OCI-LY3 (cell line): ENCODE measurements at regions not wholly inside any gene's neighbourhood (a gene's known extent, or its start where the extent isn't known, plus 50 kb on each side); places are given as distances from the start of the nearest gene placed in this dataset.

Source experiments
- H2AFZ ChIP-seq: fragments of 200-600, 300-600 bp; shearing (Covaris generic); 2 replicates; pipeline ENCODE4 v1.6.0; 2014; ENCODE audit warnings: antibody characterized with exemption, low read depth, low read length
- H3K27ac ChIP-seq: fragments of 200-600, 300-600 bp; sonication (generic); 2 replicates; pipeline ENCODE4 v1.5.1; 2014; ENCODE audit warnings: mild to moderate bottlenecking, low read length, moderate library complexity, mixed read lengths
- H3K27me3 ChIP-seq: fragments of 200-600, 300-600 bp; sonication (generic); 2 replicates; pipeline ENCODE4 v1.6.1; 2014; ENCODE audit warnings: low read depth, low read length, mixed read lengths
- H3K36me3 ChIP-seq: fragments of 200-600, 300-600 bp; sonication (generic); replicated peaks from 2 replicates; pipeline ENCODE3; 2014; ENCODE audit warnings: low read depth, low read length, mixed read lengths
- H3K4me1 ChIP-seq: fragments of 300-600, 200-600 bp; sonication (generic); 2 replicates; pipeline ENCODE4 v1.6.1; 2014; ENCODE audit warnings: low read length, mixed read lengths
- H3K4me2 ChIP-seq: fragments of 200-600, 300-600 bp; sonication (generic); 2 replicates; pipeline ENCODE4 v1.6.1; 2014; ENCODE audit warnings: low read length, mixed read lengths
- H3K4me3 ChIP-seq: fragments of 300-600, 200-600 bp; sonication (generic); 2 replicates; pipeline ENCODE4 v1.5.1; 2014; ENCODE audit warnings: antibody characterized with exemption, mild to moderate bottlenecking, low read length, moderate library complexity
- H3K79me2 ChIP-seq: fragments of 300-600, 200-600 bp; shearing (Covaris generic); 2 replicates; pipeline ENCODE4 v1.6.1; 2014; ENCODE audit warnings: mild to moderate bottlenecking, low read length, mixed read lengths
- H3K9ac ChIP-seq: fragments of 300-600, 200-600 bp; shearing (Covaris generic); 2 replicates; pipeline ENCODE4 v1.6.0; 2014; ENCODE audit warnings: mild to moderate bottlenecking, low read length, moderate library complexity
- H3K9me3 ChIP-seq: fragments of 200-600, 300-600 bp; shearing (Covaris generic); 2 replicates; pipeline ENCODE4 v1.6.1; 2014; ENCODE audit warnings: low read length, mixed read lengths; ENCODE audit not compliant: insufficient read depth
- H4K20me1 ChIP-seq: fragments of 200-600, 300-600 bp; sonication (generic); 2 replicates; pipeline ENCODE4 v1.6.1; 2016; ENCODE audit warnings: low read length, mixed read lengths; ENCODE audit not compliant: insufficient read depth
- CTCF ChIP-seq: fragments of 200-600, 300-600 bp; sonication (generic); IDR thresholded peaks from 2 replicates; pipeline ENCODE4 v1.5.1; 2014; ENCODE audit warnings: antibody characterized with exemption, low read length, low read depth
- EZH2phosphoT487 ChIP-seq: fragments of 200-600 bp; shearing (Covaris generic); IDR thresholded peaks from 2 replicates; pipeline ENCODE4 v1.6.1; 2018; ENCODE audit warnings: antibody characterized with exemption, mixed run types, low read depth

GRCh38 chr13:22517544-22517943 lies 663.2 kb upstream of the SGCG start:
- no peak overlapping the region for H3K4me2 ChIP-seq

GRCh38 chr13:22536851-22537250 lies 643.9 kb upstream of the SGCG start:
- no peaks in the 10 kb centered on the region for H3K79me2 ChIP-seq
- H2AFZ ChIP-seq: no peak overlapping the region
- no peaks in the 10 kb centered on the region for H4K20me1 ChIP-seq

More at GRCh38 chr13:22517544-22517943, 663.2 kb upstream of the SGCG start:
- Histone ChIP-seq H4K20me1 (no peaks in the 10 kb centered on the region), H3K9me3 (no peaks in the 10 kb centered on the region), H3K4me3 (no peak overlapping the region), H3K9ac (no peak overlapping the region), H3K79me2 (no peaks in the 10 kb centered on the region), H3K27me3 (no peaks in the 10 kb centered on the region), H3K36me3 (no peaks in the 10 kb centered on the region), H2AFZ (no peak overlapping the region), H3K4me1 (no peaks in the 10 kb centered on the region), H3K27ac (no peak overlapping the region)
- no peak for TF ChIP-seq EZH2phosphoT487

GRCh38 chr13:22538400-22538799 lies 642.4 kb upstream of the SGCG start:
- Histone ChIP-seq H3K4me1 (no peaks in the 10 kb centered on the region), H3K36me3 (no peaks in the 10 kb centered on the region), H3K9me3 (0 out of 2 replicates have a peak, but pooled peaks cover 3% of the 10 kb centered on the region), H3K27ac (no peak overlapping the region), H3K27me3 (no peaks in the 10 kb centered on the region), H3K9ac (no peak overlapping the region), H3K4me3 (no peak overlapping the region), H3K79me2 (no peaks in the 10 kb centered on the region), H3K4me2 (no peak overlapping the region), H4K20me1 (no peaks in the 10 kb centered on the region), H2AFZ (no peak overlapping the region)
- TF ChIP-seq EZH2phosphoT487 (no peak), CTCF (no peak)

More at GRCh38 chr13:22536851-22537250, 643.9 kb upstream of the SGCG start:
- H3K4me2 ChIP-seq: no peak overlapping the region
- H3K27me3 ChIP-seq: no peaks in the 10 kb centered on the region
- no peaks in the 10 kb centered on the region for H3K36me3 ChIP-seq
- H3K9ac ChIP-seq: no peak overlapping the region
- no peak for TF ChIP-seq CTCF
- TF ChIP-seq EZH2phosphoT487: no peak
- H3K4me1 ChIP-seq: no peaks in the 10 kb centered on the region
- 0 out of 2 replicates have a peak, but pooled peaks cover 3% of the 10 kb centered on the region for H3K9me3 ChIP-seq
- no peak overlapping the region for H3K27ac ChIP-seq
- no peak overlapping the region for H3K4me3 ChIP-seq

GRCh38 chr13:22549126-22549525 lies 631.7 kb upstream of the SGCG start:
- TF ChIP-seq CTCF (no peak), EZH2phosphoT487 (no peak)
- Histone ChIP-seq H3K27ac (no peak overlapping the region), H3K4me1 (no peaks in the 10 kb centered on the region), H4K20me1 (no peaks in the 10 kb centered on the region), H3K79me2 (no peaks in the 10 kb centered on the region), H3K4me2 (no peak overlapping the region), H3K9ac (no peak overlapping the region), H2AFZ (no peak overlapping the region), H3K36me3 (no peaks in the 10 kb centered on the region), H3K4me3 (no peak overlapping the region), H3K9me3 (0 out of 2 replicates have a peak, but pooled peaks cover 8% of the 10 kb centered on the region), H3K27me3 (no peaks in the 10 kb centered on the region)

DNA sequence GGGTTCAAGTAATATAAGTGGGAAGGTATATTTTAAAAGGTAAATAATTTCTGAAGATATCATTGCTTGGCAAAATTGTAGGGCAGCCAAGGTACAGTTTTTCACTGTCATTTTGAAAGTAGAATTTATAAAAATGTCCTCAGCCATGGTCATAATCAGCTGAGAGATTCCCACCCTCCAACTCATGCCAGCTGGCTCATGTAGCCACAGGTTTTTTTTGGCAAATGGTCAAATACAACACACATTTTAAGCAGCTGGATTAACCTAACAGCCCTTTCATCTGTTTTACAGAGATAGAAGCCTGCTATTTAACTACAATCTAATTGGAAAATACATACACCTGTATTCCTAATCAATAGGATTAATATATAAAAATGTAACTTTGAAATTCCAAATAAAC lies 619.2 kb upstream of the SGCG start:
- Histone ChIP-seq H3K4me1 (no peaks in the 10 kb centered on the region), H3K27ac (no peak overlapping the region), H3K9ac (no peak overlapping the region), H3K4me2 (no peak overlapping the region), H3K27me3 (no peaks in the 10 kb centered on the region), H3K4me3 (no peak overlapping the region), H2AFZ (no peak overlapping the region), H4K20me1 (no peaks in the 10 kb centered on the region), H3K79me2 (no peaks in the 10 kb centered on the region), H3K9me3 (no peaks in the 10 kb centered on the region), H3K36me3 (no peaks in the 10 kb centered on the region)
- TF ChIP-seq CTCF: no peak
- no peak for TF ChIP-seq EZH2phosphoT487
